A549 (cell line): ENCODE measurements at regions not wholly inside any gene's neighbourhood (a gene's known extent, or its start where the extent isn't known, plus 50 kb on each side); places are given as distances from the start of the nearest gene placed in this dataset.

Source experiments
- ATAC-seq, 2 experiments: fragments of 200-7000 bp in 1 of 2; fragments of >200 bp in 1 of 2; cut with Nextera tagmentation in 1 of 2; cut with Tn5 transposase in 1 of 2; 3 replicates each; pipeline versions ENCODE4 v1.8.0 to v1.9.1; 2018 to 2020; ENCODE audit warnings: mild to moderate bottlenecking in 1 of 2, moderate library complexity in 1 of 2
- CTCF ChIA-PET: fragments of 300-600 bp; sonication (Branson Sonifier 250); formaldehyde crosslinking; extraction: SDS; loops from one replicate; lab custom pipeline; 2021; ENCODE audit warnings: antibody characterized with exemption, inconsistent platforms; lab: Yijun Ruan, JAX
- POLR2A ChIA-PET: fragments of 350-600 bp; formaldehyde crosslinking; extraction: SDS; loops from one replicate; lab custom pipeline; 2021; ENCODE audit warnings: antibody characterized with exemption, inconsistent platforms; lab: Yijun Ruan, JAX
- DNase-seq, 2 experiments: peaks; one replicate each; pipeline versions ENCODE4 v3.0.0 to v3.0.0-alpha.2; 2011 to 2016; ENCODE audit warnings: low read depth in 1 of 2, low spot score in 1 of 2
- FAIRE-seq: peaks from 2 replicates; lab custom pipeline; 2011; peaks lifted over from hg19 to GRCh38; lab: Jason Lieb, UNC
- H3K27ac ChIP-seq, 2 experiments: fragments of >200 bp; sonication (Bioruptor Twin); formaldehyde crosslinking; 3 replicates each; pipeline ENCODE4 v1.5.1; 2016 to 2017
- H3K4me1 ChIP-seq: fragments of >200 bp; sonication (Bioruptor Twin); formaldehyde crosslinking; 3 replicates; pipeline ENCODE4 v1.6.1; 2016
- H3K4me2 ChIP-seq: fragments of >200 bp; sonication (Bioruptor Twin); formaldehyde crosslinking; 3 replicates; pipeline ENCODE4 v1.6.1; 2016
- H3K4me3 ChIP-seq: fragments of >200 bp; sonication (Bioruptor Twin); formaldehyde crosslinking; 3 replicates; pipeline ENCODE4 v1.5.1; 2016
- H3K9me3 ChIP-seq: fragments of >200 bp; sonication (Bioruptor Twin); formaldehyde crosslinking; 3 replicates; pipeline ENCODE4 v1.6.1; 2016
- BHLHE40 ChIP-seq: IDR thresholded peaks from 2 replicates; pipeline ENCODE4 v1.6.1; 2012; ENCODE audit warnings: low read depth, low read length, inconsistent platforms
- CBX2 ChIP-seq: fragments of 200-600 bp; sonication (generic); IDR thresholded peaks from 2 replicates; pipeline ENCODE4 v1.6.1; 2016; ENCODE audit warnings: low read depth, mild to moderate bottlenecking, borderline replicate concordance
- CHD2 ChIP-seq: fragments of 150-350 bp; IDR thresholded peaks from 2 replicates; pipeline ENCODE4 v1.6.1; 2014; ENCODE audit warnings: low read length; ENCODE audit not compliant: partially characterized antibody
- CHD4 ChIP-seq: fragments of 200-600 bp; sonication (generic); IDR thresholded peaks from 2 replicates; pipeline ENCODE4 v1.6.1; 2016; ENCODE audit warnings: antibody characterized with exemption, mild to moderate bottlenecking, borderline replicate concordance
- EHF ChIP-seq: fragments of 250-450 bp; sonication (Bioruptor Pico); IDR thresholded peaks from 2 replicates; pipeline ENCODE4 v1.5.0; 2020; ENCODE audit warnings: mild to moderate bottlenecking
- EHMT2 ChIP-seq: fragments of 200-600 bp; sonication (generic); IDR thresholded peaks from 2 replicates; pipeline ENCODE4 v1.6.1; 2016; ENCODE audit warnings: antibody characterized with exemption, low read depth, mild to moderate bottlenecking, moderate library complexity
- FOXS1 ChIP-seq: fragments of 250-450 bp; sonication (Bioruptor Pico); IDR thresholded peaks from 2 replicates; pipeline ENCODE4 v1.5.0; 2020; ENCODE audit warnings: mild to moderate bottlenecking, moderate library complexity
- HDAC2 ChIP-seq: fragments of 200-600 bp; sonication (generic); IDR thresholded peaks from 2 replicates; pipeline ENCODE4 v1.6.1; 2016
- HEYL ChIP-seq: fragments of 250-450 bp; sonication (Bioruptor Pico); IDR thresholded peaks from 2 replicates; pipeline ENCODE4 v1.8.0; 2021; ENCODE audit warnings: mild to moderate bottlenecking, moderate library complexity
- HOXA7 ChIP-seq: fragments of 250-450 bp; sonication (Bioruptor Pico); IDR thresholded peaks from 2 replicates; pipeline ENCODE4 v1.5.0; 2020; ENCODE audit warnings: mild to moderate bottlenecking, moderate library complexity
- HOXB13 ChIP-seq: fragments of 250-450 bp; sonication (Bioruptor Pico); IDR thresholded peaks from 2 replicates; pipeline ENCODE4 v1.5.0; 2020; ENCODE audit warnings: low read depth, mild to moderate bottlenecking, moderate library complexity
- NPAS2 ChIP-seq: fragments of 250-450 bp; sonication (Bioruptor Pico); IDR thresholded peaks from 2 replicates; pipeline ENCODE4 v1.8.0; 2022; ENCODE audit warnings: mild to moderate bottlenecking, moderate library complexity, borderline replicate concordance
- POLR2A ChIP-seq: IDR thresholded peaks from 2 replicates; pipeline ENCODE4 v1.6.1; 2012; ENCODE audit warnings: mild to moderate bottlenecking, low read length
- RAD21 ChIP-seq, 2 experiments: fragments of >200 bp in 1 of 2; sonication (Bioruptor Twin) in 1 of 2; formaldehyde crosslinking in 1 of 2; IDR thresholded peaks in 1 of 2; conservative IDR thresholded peaks in 1 of 2; 2 replicates in 1 of 2; 3 replicates in 1 of 2; pipeline ENCODE4 v1.6.1; 2012 to 2018; ENCODE audit warnings: inconsistent platforms in 1 of 2
- RCOR1 ChIP-seq: fragments of 150-350 bp; IDR thresholded peaks from 2 replicates; pipeline ENCODE4 v1.6.1; 2014; ENCODE audit warnings: antibody characterized with exemption, low read length, low read depth
- TFCP2L1 ChIP-seq: fragments of 250-450 bp; sonication (Bioruptor Pico); IDR thresholded peaks from 2 replicates; pipeline ENCODE4 v1.5.0; 2021; ENCODE audit warnings: mild to moderate bottlenecking
- ZC3H11A ChIP-seq: fragments of 450-650 bp; IDR thresholded peaks from 2 replicates; pipeline ENCODE4 v1.6.1; 2014; ENCODE audit warnings: antibody characterized with exemption, mild to moderate bottlenecking
- ZFP36 ChIP-seq: fragments of 450-650 bp; IDR thresholded peaks from 2 replicates; pipeline ENCODE4 v1.6.1; 2014; ENCODE audit warnings: borderline replicate concordance; ENCODE audit not compliant: partially characterized antibody
- WGBS: methylation state at CpG from one replicate; pipeline ENCODE4 v1.1.6; 2017; ENCODE audit errors: missing lambda C conversion rate; 5-methylcytosine and 5-hydroxymethylcytosine counted together
- TF ChIP-seq, protein P1 (sequence below): fragments of >200 bp; sonication (Bioruptor Twin); formaldehyde crosslinking; IDR thresholded peaks from 3 replicates; pipeline ENCODE4 v1.6.1; 2016
- TF ChIP-seq, protein P2 (sequence below): fragments of 250-450 bp; sonication (Bioruptor Pico); IDR thresholded peaks from 2 replicates; pipeline ENCODE4 v1.5.0; 2020; ENCODE audit warnings: low read depth, mild to moderate bottlenecking, moderate library complexity
- TF ChIP-seq, protein P3 (sequence below): IDR thresholded peaks from 2 replicates; pipeline ENCODE4 v1.6.1; 2012; ENCODE audit warnings: low read depth, borderline replicate concordance
- TF ChIP-seq, protein P4 (sequence below): fragments of >200 bp; sonication (Bioruptor Twin); formaldehyde crosslinking; IDR thresholded peaks from 3 replicates; pipeline ENCODE4 v1.5.1; 2016
- TF ChIP-seq, protein P5 (sequence below): fragments of 450-650 bp; IDR thresholded peaks from 2 replicates; pipeline ENCODE4 v1.6.1; 2014; ENCODE audit warnings: antibody characterized with exemption

DNA sequence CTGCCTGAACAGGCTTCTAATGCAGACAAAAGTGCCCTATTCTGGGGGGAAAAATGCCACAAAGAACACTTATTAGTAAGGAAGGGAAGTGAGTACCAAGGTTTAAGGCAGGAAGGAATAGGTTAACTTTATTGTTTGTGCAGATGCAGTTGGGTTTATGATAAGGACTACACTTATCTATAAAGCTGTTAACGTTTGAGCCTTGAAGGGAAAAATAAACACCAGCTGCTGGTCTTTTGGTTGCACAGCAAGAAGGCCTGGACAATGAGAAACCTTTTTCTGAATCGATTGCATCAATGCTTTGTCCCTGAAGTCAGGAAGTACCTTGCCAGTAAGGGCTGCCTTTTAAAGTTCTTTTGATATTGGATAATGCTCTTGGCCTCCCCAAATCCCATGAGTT lies 407.8 kb downstream of the ATP23 start:
- H3K4me2 ChIP-seq, result no peak overlapping the region
- ChIA-PET CTCF (interaction anchor here (0.6 to 2.8 kb wide), 6 partner anchors 9 to 801 kb away, joined by 3 to 8 read pairs (median 4); no protein-coding TSS in a partner anchor), POLR2A (no interaction called here)
- H3K4me3 ChIP-seq, result no peak overlapping the region
- H3K27ac ChIP-seq, result no peak overlapping the region
- no peak for ATAC-seq
- H3K9me3 ChIP-seq, result peaks cover 19% of the 10 kb centered on the region; the same call in 2 of the 3 replicates
- peaks cover 5% of the 10 kb centered on the region; the same call in 1 of the 3 replicates for H3K4me1 ChIP-seq
- no peak for FAIRE-seq
- 20% methylated on average over 2 of the region's 2 CpGs for WGBS
- TF ChIP-seq ZC3H11A (no peak), HDAC2 (no peak), FOXS1 (no peak), NPAS2 (no peak), CBX2 (no peak)
- TF ChIP-seq, protein P1, sequence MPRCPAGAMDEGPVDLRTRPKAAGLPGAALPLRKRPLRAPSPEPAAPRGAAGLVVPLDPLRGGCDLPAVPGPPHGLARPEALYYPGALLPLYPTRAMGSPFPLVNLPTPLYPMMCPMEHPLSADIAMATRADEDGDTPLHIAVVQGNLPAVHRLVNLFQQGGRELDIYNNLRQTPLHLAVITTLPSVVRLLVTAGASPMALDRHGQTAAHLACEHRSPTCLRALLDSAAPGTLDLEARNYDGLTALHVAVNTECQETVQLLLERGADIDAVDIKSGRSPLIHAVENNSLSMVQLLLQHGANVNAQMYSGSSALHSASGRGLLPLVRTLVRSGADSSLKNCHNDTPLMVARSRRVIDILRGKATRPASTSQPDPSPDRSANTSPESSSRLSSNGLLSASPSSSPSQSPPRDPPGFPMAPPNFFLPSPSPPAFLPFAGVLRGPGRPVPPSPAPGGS, result no peak
- TF ChIP-seq, protein P2, sequence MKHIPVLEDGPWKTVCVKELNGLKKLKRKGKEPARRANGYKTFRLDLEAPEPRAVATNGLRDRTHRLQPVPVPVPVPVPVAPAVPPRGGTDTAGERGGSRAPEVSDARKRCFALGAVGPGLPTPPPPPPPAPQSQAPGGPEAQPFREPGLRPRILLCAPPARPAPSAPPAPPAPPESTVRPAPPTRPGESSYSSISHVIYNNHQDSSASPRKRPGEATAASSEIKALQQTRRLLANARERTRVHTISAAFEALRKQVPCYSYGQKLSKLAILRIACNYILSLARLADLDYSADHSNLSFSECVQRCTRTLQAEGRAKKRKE (CRISPR knock-in tag), result no peak
- TF ChIP-seq, protein P3, sequence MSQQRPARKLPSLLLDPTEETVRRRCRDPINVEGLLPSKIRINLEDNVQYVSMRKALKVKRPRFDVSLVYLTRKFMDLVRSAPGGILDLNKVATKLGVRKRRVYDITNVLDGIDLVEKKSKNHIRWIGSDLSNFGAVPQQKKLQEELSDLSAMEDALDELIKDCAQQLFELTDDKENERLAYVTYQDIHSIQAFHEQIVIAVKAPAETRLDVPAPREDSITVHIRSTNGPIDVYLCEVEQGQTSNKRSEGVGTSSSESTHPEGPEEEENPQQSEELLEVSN, result no peak
- DNase-seq, result no peak

DNA sequence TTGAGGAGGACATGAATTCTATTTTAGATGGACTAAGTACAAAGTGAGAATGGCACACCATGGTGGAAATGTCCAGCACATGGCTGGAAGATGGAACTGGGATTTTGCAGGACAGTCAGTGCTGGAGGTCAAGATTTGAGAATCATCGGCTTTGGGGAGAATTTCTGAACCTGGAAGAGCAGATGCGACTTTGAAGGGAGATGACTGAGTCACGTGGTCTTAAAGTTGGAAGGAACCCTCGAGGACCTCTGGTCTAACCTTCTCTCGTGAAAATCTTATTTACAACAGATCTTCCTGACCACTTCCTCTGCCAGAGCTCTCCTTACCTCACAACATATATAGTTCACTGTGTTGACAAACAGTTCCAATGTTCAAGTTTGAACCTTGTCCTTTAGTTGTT lies 415.4 kb downstream of the ATP23 start:
- ChIA-PET POLR2A (no interaction called here), CTCF (interaction anchor here (1.5 kb wide), 1 partner anchor 183 kb away, joined by 4 read pairs; no protein-coding TSS in a partner anchor)
- no peak overlapping the region for H3K27ac ChIP-seq
- H3K4me3 ChIP-seq, result no peak overlapping the region
- TF ChIP-seq BHLHE40 (no peak), CHD2 (no peak), ZFP36 (no peak), POLR2A (no peak), CHD4 (no peak), TFCP2L1 (CRISPR knock-in tag) (no peak)
- TF ChIP-seq, protein P4, sequence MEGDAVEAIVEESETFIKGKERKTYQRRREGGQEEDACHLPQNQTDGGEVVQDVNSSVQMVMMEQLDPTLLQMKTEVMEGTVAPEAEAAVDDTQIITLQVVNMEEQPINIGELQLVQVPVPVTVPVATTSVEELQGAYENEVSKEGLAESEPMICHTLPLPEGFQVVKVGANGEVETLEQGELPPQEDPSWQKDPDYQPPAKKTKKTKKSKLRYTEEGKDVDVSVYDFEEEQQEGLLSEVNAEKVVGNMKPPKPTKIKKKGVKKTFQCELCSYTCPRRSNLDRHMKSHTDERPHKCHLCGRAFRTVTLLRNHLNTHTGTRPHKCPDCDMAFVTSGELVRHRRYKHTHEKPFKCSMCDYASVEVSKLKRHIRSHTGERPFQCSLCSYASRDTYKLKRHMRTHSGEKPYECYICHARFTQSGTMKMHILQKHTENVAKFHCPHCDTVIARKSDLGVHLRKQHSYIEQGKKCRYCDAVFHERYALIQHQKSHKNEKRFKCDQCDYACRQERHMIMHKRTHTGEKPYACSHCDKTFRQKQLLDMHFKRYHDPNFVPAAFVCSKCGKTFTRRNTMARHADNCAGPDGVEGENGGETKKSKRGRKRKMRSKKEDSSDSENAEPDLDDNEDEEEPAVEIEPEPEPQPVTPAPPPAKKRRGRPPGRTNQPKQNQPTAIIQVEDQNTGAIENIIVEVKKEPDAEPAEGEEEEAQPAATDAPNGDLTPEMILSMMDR, result no peak
- FAIRE-seq, result peak; percentile 63
- no peak overlapping the region for H3K4me2 ChIP-seq
- H3K4me1 ChIP-seq, result no peaks in the 10 kb centered on the region
- H3K9me3 ChIP-seq, result no peaks in the 10 kb centered on the region
- 64% methylated on average over 5 of the region's 5 CpGs for WGBS
- ATAC-seq, result no peak
- DNase-seq, result no peak

DNA sequence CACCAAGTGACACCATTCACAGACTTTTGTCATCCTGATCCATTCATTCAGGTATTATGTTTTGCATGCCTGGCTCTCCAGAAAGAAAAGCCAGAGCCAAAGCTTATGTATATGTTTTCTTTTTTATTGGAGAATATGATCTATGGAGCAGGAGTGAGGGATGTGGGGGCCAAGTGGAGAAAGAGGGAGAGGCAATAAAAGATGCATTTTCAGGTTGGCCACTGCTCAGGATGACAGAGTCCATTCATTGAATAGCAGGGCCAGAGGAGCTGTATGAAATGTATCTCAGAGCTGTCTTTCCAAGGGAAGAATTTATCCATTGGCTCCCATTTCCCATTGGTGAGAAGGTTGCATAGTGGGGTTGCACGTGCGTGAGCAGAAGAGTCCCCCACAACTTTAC lies 416.1 kb downstream of the ATP23 start:
- no peaks in the 10 kb centered on the region for H3K4me1 ChIP-seq
- 88% methylated on average over 2 of the region's 2 CpGs for whole genome bisulfite sequencing
- TF ChIP-seq NPAS2 (no peak), HOXA7 (CRISPR knock-in tag) (no peak), HOXB13 (CRISPR knock-in tag) (no peak), RCOR1 (no peak), RAD21 (conservative IDR thresholded peaks at IDR 0.05 in 1 of 2, IDR thresholded peaks at IDR 0.05 in 1 of 2) (no peak), ZFP36 (no peak), HEYL (no peak), EHF (CRISPR knock-in tag) (no peak), EHMT2 (no peak), BHLHE40 (no peak), FOXS1 (no peak)
- TF ChIP-seq, protein P5, sequence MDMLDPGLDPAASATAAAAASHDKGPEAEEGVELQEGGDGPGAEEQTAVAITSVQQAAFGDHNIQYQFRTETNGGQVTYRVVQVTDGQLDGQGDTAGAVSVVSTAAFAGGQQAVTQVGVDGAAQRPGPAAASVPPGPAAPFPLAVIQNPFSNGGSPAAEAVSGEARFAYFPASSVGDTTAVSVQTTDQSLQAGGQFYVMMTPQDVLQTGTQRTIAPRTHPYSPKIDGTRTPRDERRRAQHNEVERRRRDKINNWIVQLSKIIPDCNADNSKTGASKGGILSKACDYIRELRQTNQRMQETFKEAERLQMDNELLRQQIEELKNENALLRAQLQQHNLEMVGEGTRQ, result no peak
- TF ChIP-seq, all 56 proteins: peak for 0
- Histone ChIP-seq H3K4me2 (no peak overlapping the region), H3K9me3 (no peaks in the 10 kb centered on the region), H3K27ac (no peak overlapping the region), H3K4me3 (no peak overlapping the region)
- ATAC-seq (no peak), FAIRE-seq (no peak), DNase-seq (no peak)
- POLR2A ChIA-PET, result no interaction called here
- CTCF ChIA-PET, result interaction anchor here (1.0 to 1.5 kb wide), 2 partner anchors 17 to 183 kb away, joined by 4 read pairs; no protein-coding TSS in a partner anchor
